SJSA1 (cell line): ENCODE measurements at regions not wholly inside any gene's neighbourhood (a gene's known extent, or its start where the extent isn't known, plus 50 kb on each side); places are given as distances from the start of the nearest gene placed in this dataset.

Experiments used
- DNase-seq, 2 experiments: peaks; one replicate each; pipeline ENCODE4 v3.0.0-alpha.2; 2015 to 2020; ENCODE audit warnings: low spot score in 2 of 2, low read depth in 1 of 2
- H3K27ac ChIP-seq: fragments of 250-450 bp; sonication (Bioruptor Pico); 2 replicates; pipeline ENCODE4 v1.5.1; 2020; ENCODE audit warnings: mild to moderate bottlenecking, moderate library complexity
- H3K27me3 ChIP-seq: fragments of 250-450 bp; sonication (Bioruptor Pico); replicated peaks from 2 replicates; pipeline ENCODE4 v1.5.1; 2020; ENCODE audit warnings: mild to moderate bottlenecking, moderate library complexity
- H3K36me3 ChIP-seq: fragments of 250-450 bp; sonication (Bioruptor Pico); 2 replicates; pipeline ENCODE4 v1.5.1; 2020; ENCODE audit warnings: mild to moderate bottlenecking
- H3K4me1 ChIP-seq: fragments of 250-450 bp; sonication (Bioruptor Pico); replicated peaks from 2 replicates; pipeline ENCODE4 v1.6.1; 2021; ENCODE audit warnings: mild to moderate bottlenecking
- H3K4me3 ChIP-seq: fragments of 250-450 bp; sonication (Bioruptor Pico); 2 replicates; pipeline ENCODE4 v1.5.1; 2020; ENCODE audit warnings: mild to moderate bottlenecking
- H3K9me3 ChIP-seq: fragments of 250-450 bp; sonication (Bioruptor Pico); replicated peaks from 2 replicates; pipeline ENCODE4 v1.5.1; 2020; ENCODE audit warnings: mild to moderate bottlenecking

DNA sequence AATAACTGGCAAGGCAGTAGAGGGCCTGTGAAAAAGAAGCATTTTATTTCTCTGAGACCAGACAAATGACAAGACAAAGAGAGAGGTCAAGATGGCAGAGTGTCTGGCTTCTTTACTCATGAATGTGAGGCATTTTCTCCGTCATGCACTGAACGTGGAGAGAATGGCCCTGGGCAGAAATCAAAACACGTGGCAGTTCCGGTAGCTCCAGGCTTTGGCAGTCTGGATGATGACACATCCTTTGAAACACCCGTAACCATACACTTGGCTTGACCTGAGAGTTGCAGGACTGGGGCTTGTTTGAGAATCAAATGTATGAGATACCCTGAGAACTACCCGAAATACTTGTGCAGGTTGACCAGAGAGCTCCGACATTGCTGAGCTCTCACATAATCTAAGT is 537.6 kb downstream of the ACTR3B start:
- DNase-seq: no peak
- Histone ChIP-seq H3K36me3 (no peaks in the 10 kb centered on the region), H3K9me3 (0 out of 2 replicates have a peak, but pooled peaks cover 4% of the 10 kb centered on the region), H3K4me3 (no peak overlapping the region), H3K27ac (no peak overlapping the region), H3K4me1 (no peaks in the 10 kb centered on the region), H3K27me3 (no peaks in the 10 kb centered on the region)

DNA sequence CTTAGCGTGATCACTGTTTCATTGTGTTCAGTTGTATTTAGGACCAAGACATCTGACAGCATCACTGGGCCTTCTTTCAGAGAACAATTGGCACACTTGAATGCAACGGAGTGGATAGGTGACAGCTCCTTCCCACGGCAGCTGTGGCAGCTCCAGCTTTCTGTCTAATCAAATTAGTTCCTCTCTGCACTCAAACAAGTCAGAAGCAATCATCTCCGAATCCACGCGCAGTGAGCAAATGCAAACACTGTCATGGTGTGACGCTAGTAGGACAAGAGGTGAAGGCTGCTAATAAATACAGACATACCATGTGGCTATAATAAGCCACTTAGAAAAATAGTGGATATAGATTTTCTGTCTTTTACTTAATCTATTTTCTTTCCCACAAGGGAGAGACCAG is 542.4 kb downstream of the ACTR3B start:
- H3K4me3 ChIP-seq: no peak overlapping the region
- H3K4me1 ChIP-seq: no peaks in the 10 kb centered on the region
- no peaks in the 10 kb centered on the region for H3K9me3 ChIP-seq
- no peak for DNase-seq
- no peaks in the 10 kb centered on the region for H3K27me3 ChIP-seq
- no peak overlapping the region for H3K27ac ChIP-seq
- H3K36me3 ChIP-seq: no peaks in the 10 kb centered on the region

DNA sequence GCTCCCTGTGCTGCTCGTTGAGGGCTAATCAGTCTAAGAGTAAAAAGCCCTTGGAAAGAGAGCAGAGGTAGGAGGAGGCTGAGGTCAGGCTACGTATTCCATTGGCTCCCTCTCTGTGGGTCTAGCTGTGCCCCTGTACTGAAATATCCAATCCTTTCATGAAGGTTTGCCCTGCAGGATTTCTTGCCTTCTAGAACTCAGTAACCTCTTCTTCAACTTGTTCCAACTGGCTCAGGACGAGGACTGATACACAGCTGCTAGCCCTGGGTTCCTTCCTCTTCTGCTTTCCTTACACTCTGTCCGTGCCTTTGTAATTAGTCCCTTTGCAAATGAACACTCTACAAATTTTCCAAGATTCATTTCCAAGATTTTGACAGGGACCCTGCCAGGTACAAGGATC is 560.5 kb downstream of the ACTR3B start:
- Histone ChIP-seq H3K27me3 (no peaks in the 10 kb centered on the region), H3K4me3 (no peak overlapping the region), H3K27ac (no peak overlapping the region), H3K4me1 (no peaks in the 10 kb centered on the region), H3K36me3 (no peaks in the 10 kb centered on the region), H3K9me3 (peaks cover 2% of the 10 kb centered on the region; the same call in 1 of the 2 replicates)
- no peak for DNase-seq

- Histone ChIP-seq H3K4me1 (no peaks in the 10 kb centered on the region), H3K36me3 (no peaks in the 10 kb centered on the region), H3K9me3 (peaks cover 2% of the 10 kb centered on the region; the same call in 1 of the 2 replicates), H3K27me3 (no peaks in the 10 kb centered on the region), H3K4me3 (no peak overlapping the region), H3K27ac (no peak overlapping the region)
- DNase-seq: no peak
These were observed 561.1 kb downstream of the ACTR3B start for GRCh38 chr7:153320681-153321080.

DNA sequence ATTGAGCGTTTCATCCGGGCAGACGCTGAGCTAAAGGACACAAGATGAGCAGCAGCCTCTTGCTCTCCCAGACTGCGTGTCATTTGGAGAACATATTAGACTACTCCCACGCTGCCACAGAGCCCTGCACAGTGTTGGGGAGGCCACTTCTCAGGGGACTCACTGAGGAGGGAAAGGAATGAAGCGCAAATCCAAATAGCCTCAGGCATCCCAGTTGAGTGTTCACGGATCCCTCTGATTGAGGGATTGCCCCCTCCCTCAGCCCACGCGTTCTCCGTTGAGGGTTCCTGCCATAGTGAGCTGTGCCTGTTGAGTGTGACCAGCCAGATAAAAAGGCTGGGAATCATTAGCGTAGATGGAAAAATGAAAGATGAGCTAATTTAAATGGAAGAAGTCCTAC is 563.4 kb downstream of the ACTR3B start:
- DNase-seq: no peak
- Histone ChIP-seq H3K4me1 (no peaks in the 10 kb centered on the region), H3K27ac (no peak overlapping the region), H3K27me3 (no peaks in the 10 kb centered on the region), H3K4me3 (no peak overlapping the region), H3K36me3 (no peaks in the 10 kb centered on the region), H3K9me3 (peaks cover 6% of the 10 kb centered on the region; the same call in 1 of the 2 replicates)

DNA sequence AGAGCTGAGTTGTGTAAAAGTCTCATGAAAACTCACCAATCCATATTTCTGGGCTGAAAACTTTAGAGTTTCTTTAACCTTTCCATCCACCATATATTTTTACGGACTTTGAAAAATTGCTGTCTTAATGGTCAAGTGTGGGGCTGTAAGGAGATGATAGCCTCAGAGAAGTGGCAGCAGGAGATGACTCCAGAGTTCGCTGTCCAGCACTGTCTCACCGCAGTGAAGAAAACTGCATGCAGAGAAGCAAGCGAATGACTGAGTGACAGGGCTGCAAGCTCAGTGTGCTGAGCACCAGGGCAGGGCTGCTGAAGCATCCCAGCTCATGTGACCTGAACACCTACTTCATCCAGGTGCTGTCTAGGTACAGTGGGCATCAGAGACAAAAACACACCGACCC is 564.5 kb downstream of the ACTR3B start:
- Histone ChIP-seq H3K27ac (no peak overlapping the region), H3K27me3 (no peaks in the 10 kb centered on the region), H3K4me3 (no peak overlapping the region), H3K9me3 (peaks cover 8% of the 10 kb centered on the region; the same call in 1 of the 2 replicates), H3K36me3 (no peaks in the 10 kb centered on the region), H3K4me1 (no peaks in the 10 kb centered on the region)
- DNase-seq: no peak

DNA sequence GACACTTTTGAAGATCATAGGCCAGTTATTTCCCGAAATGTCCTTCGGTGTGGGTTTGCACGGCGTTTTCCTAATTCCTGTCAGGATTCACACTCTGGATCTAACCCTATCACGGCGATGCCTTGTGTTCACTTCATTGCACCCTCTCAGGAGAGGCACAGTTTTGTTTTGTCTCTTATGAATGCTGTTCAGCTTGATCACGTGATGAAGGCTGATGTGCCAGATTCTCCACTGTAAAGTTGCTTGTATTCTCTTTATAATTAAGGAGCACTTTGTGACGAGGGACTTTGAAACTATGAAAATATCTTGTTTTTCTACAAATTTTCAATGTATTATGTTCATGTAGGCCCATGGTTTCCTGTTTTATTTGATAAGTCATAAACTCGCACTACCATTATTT is 568.1 kb downstream of the ACTR3B start:
- H3K27ac ChIP-seq: no peak overlapping the region
- H3K4me1 ChIP-seq: no peaks in the 10 kb centered on the region
- 0 out of 2 replicates have a peak, but pooled peaks cover 5% of the 10 kb centered on the region for H3K9me3 ChIP-seq
- no peaks in the 10 kb centered on the region for H3K27me3 ChIP-seq
- no peak overlapping the region for H3K4me3 ChIP-seq
- no peaks in the 10 kb centered on the region for H3K36me3 ChIP-seq
- DNase-seq: no peak

DNA sequence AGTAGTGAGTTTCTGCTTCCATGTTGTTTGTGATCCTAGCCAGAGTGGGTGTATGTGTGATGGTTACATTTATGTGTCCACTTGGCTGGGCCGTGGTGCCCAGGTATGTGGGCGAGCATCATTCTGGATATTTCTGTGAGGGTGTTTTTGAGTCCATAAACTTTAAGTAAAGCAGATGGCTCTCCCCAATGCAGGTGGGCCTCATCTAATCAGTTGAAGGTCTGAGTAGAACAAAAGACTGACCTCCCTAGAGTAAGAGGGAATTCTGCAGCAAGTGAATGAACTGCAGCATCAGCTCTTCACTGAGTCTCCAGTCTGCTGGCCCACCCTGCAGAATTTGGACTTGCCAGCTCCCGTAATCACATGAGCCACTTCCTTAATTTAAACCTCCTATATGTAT is 571.9 kb downstream of the ACTR3B start:
- H3K9me3 ChIP-seq: 0 out of 2 replicates have a peak, but pooled peaks cover 5% of the 10 kb centered on the region
- no peaks in the 10 kb centered on the region for H3K4me1 ChIP-seq
- no peaks in the 10 kb centered on the region for H3K27me3 ChIP-seq
- DNase-seq: no peak
- H3K27ac ChIP-seq: no peak overlapping the region
- no peak overlapping the region for H3K4me3 ChIP-seq
- H3K36me3 ChIP-seq: no peaks in the 10 kb centered on the region

DNA sequence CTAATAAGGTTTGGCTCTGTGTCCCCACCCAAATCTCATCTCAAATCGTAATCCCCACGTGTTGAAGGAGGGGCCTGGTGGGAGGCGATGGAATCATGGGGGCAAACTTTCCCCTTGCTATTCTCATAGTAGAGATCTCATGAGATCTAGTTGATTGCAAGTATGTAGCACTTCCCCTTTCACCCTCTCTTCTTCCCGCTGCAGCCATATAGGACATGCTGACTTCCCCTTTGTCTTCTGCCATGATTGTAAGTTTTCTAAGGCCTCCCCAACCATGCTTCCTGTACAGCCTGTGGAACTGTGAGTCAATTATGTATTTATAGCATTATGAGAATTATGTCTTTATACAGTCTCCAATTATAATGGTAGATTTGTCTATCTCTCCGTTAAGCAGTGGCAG is 594.5 kb downstream of the ACTR3B start:
- peaks cover 10% of the 10 kb centered on the region; the same call in 1 of the 2 replicates for H3K9me3 ChIP-seq
- no peaks in the 10 kb centered on the region for H3K4me1 ChIP-seq
- no peaks in the 10 kb centered on the region for H3K27me3 ChIP-seq
- no peak overlapping the region for H3K4me3 ChIP-seq
- no peak overlapping the region for H3K27ac ChIP-seq
- no peaks in the 10 kb centered on the region for H3K36me3 ChIP-seq
- DNase-seq: no peak

- H3K4me3 ChIP-seq: no peak overlapping the region
- peaks cover 3% of the 10 kb centered on the region; the same call in 1 of the 2 replicates for H3K9me3 ChIP-seq
- no peaks in the 10 kb centered on the region for H3K27me3 ChIP-seq
- no peak for DNase-seq
- no peak overlapping the region for H3K27ac ChIP-seq
- H3K36me3 ChIP-seq: no peaks in the 10 kb centered on the region
- H3K4me1 ChIP-seq: no peaks in the 10 kb centered on the region
These were observed 610.5 kb downstream of the ACTR3B start for GRCh38 chr7:153370092-153370491.

GRCh38 chr7:153380636-153381035 is 621.1 kb downstream of the ACTR3B start:
- Histone ChIP-seq H3K36me3 (no peaks in the 10 kb centered on the region), H3K4me1 (no peaks in the 10 kb centered on the region), H3K4me3 (no peak overlapping the region), H3K27ac (no peak overlapping the region), H3K27me3 (no peaks in the 10 kb centered on the region), H3K9me3 (no peaks in the 10 kb centered on the region)
- DNase-seq: no peak

DNA sequence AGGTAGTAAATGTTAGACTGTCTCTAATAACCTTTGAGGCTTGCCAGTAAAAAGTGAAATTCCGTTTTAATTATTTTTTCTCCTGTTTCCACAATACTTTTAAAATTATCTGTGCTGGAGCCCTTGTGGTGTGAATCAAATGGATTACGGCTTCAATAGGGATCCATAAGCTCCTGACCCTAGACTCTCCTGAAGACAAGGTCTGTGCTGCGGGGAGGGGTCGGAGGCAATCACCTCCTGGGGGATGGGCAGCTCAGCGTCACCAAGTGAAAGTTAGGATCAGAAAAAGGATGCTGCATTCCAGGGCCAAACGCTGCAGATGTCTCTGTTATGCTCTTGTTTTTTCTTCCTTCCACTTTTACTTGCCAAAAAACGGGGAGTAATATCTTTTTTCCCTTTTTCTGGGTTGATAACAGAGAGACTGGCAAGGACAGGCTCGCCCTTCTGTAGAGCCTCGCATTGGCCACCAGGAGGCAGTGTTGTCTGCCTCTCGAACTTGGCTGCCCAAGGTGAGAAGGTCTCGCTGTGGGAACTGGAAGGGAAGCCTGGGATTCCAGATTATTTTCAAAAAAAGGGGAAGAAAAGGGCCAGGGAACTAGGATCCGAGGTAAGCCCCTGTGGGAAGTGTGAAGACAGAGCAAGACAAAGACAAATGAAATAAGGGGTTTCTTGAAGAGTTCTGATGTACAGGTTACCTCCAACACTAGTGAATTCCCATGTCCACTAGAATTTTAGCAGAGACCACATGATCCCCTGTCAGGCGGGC is 621.9 kb downstream of the ACTR3B start:
- Histone ChIP-seq H3K27me3 (no peaks in the 10 kb centered on the region), H3K9me3 (no peaks in the 10 kb centered on the region), H3K36me3 (no peaks in the 10 kb centered on the region), H3K4me1 (no peaks in the 10 kb centered on the region), H3K27ac (no peak overlapping the region), H3K4me3 (no peak overlapping the region)
- DNase-seq: no peak

- Histone ChIP-seq H3K4me1 (no peaks in the 10 kb centered on the region), H3K9me3 (0 out of 2 replicates have a peak, but pooled peaks cover 3% of the 10 kb centered on the region), H3K36me3 (no peaks in the 10 kb centered on the region), H3K4me3 (no peak overlapping the region), H3K27ac (no peak overlapping the region), H3K27me3 (no peaks in the 10 kb centered on the region)
- no peak for DNase-seq
These were observed 623.1 kb downstream of the ACTR3B start for GRCh38 chr7:153382641-153383101.

- Histone ChIP-seq H3K4me1 (no peaks in the 10 kb centered on the region), H3K9me3 (peaks cover 3% of the 10 kb centered on the region; the same call in 1 of the 2 replicates), H3K36me3 (no peaks in the 10 kb centered on the region), H3K27me3 (no peaks in the 10 kb centered on the region), H3K4me3 (no peak overlapping the region), H3K27ac (no peak overlapping the region)
- DNase-seq: no peak
These were observed 624.2 kb downstream of the ACTR3B start for GRCh38 chr7:153383781-153384180.
